ENCODE measurements at regions not wholly inside any gene's neighbourhood (a gene's known extent, or its start where the extent isn't known, plus 50 kb on each side); places are given as distances from the start of the nearest gene placed in this dataset.
A peak's percentile ranks its signal among the peaks of the same experiment; 100 is the strongest.

GRCh38 chr3:27644941-27645340 lies 77.2 kb downstream of the EOMES start:
- no peaks in the 10 kb centered on the region for H3K27me3 ChIP-seq
- no peak overlapping the region for H3K4me3 ChIP-seq
- DNase-seq (ENCODE audit: low read depth in 1 of 2, low spot score in 1 of 2): no peak
- H3K36me3 ChIP-seq: no peaks in the 10 kb centered on the region
- H3K4me1 ChIP-seq (ENCODE audit: low read depth): no peaks in the 10 kb centered on the region
- TF ChIP-seq CTCF (IDR thresholded peaks at IDR 0.05; ENCODE audit: low read depth, low read length): no peak
- H3K27ac ChIP-seq: no peak overlapping the region
- no peaks in the 10 kb centered on the region for H3K9me3 ChIP-seq (ENCODE audit: low read depth)

- Histone ChIP-seq H3K27me3 (no peaks in the 10 kb centered on the region), H3K4me3 (no peak overlapping the region), H3K27ac (no peak overlapping the region), H3K4me1 (ENCODE audit: low read depth) (no peaks in the 10 kb centered on the region), H3K9me3 (ENCODE audit: low read depth) (no peaks in the 10 kb centered on the region), H3K36me3 (no peaks in the 10 kb centered on the region)
- DNase-seq (ENCODE audit: low read depth in 1 of 2, low spot score in 1 of 2): no peak
- no peak for TF ChIP-seq CTCF (IDR thresholded peaks at IDR 0.05; ENCODE audit: low read depth, low read length)
Observed at GRCh38 chr3:27643355-27643754, 78.8 kb downstream of the EOMES start.

GRCh38 chr3:27642796-27643195 lies 79.3 kb downstream of the EOMES start:
- H3K9me3 ChIP-seq (ENCODE audit: low read depth): no peaks in the 10 kb centered on the region
- no peak overlapping the region for H3K4me3 ChIP-seq
- peak in 1 of 2 donors; percentile 32 for DNase-seq (ENCODE audit: low read depth in 1 of 2, low spot score in 1 of 2)
- no peaks in the 10 kb centered on the region for H3K36me3 ChIP-seq
- H3K27ac ChIP-seq: no peak overlapping the region
- H3K27me3 ChIP-seq: no peaks in the 10 kb centered on the region
- TF ChIP-seq CTCF (IDR thresholded peaks at IDR 0.05; ENCODE audit: low read depth, low read length): no peak
- no peaks in the 10 kb centered on the region for H3K4me1 ChIP-seq (ENCODE audit: low read depth)

DNA sequence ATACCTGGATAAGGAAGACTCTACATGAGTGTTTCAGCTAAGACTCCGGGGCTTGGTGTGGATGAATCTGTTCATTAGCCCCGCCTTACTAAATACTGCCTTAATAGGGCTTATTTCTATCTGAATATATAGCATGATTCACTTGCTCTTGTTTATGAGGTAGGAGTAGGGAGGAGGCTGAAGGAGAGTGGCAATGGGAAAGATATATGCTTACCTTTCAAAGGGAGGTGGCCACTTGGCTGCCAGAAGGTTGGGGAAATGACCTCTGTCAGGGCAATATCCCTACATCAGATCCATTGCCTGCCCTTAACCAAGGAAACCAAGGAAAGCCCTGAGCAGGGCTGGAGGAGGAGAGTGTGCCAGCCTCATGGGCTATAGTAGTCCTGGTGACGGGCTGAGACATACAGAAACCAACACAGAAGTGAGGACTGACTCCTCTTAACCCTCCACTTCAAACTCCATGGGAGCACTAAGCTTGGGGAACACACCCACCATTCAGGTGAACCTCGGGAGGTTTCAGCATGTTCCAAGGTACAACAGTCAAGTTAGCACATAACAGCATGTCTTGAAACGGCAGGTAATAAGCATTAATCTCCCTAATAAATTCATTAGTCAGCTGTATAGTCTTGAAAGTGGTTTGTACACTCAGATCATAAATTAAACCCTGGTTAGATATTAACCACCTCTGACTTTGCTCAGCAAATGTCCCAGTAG lies 80.1 kb downstream of the EOMES start:
- Histone ChIP-seq H3K9me3 (ENCODE audit: low read depth) (no peaks in the 10 kb centered on the region), H3K27me3 (no peaks in the 10 kb centered on the region), H3K27ac (no peak overlapping the region), H3K36me3 (no peaks in the 10 kb centered on the region), H3K4me3 (no peak overlapping the region), H3K4me1 (ENCODE audit: low read depth) (no peaks in the 10 kb centered on the region)
- DNase-seq (ENCODE audit: low read depth in 1 of 2, low spot score in 1 of 2): no peak
- no peak for TF ChIP-seq CTCF (IDR thresholded peaks at IDR 0.05; ENCODE audit: low read depth, low read length)

DNA sequence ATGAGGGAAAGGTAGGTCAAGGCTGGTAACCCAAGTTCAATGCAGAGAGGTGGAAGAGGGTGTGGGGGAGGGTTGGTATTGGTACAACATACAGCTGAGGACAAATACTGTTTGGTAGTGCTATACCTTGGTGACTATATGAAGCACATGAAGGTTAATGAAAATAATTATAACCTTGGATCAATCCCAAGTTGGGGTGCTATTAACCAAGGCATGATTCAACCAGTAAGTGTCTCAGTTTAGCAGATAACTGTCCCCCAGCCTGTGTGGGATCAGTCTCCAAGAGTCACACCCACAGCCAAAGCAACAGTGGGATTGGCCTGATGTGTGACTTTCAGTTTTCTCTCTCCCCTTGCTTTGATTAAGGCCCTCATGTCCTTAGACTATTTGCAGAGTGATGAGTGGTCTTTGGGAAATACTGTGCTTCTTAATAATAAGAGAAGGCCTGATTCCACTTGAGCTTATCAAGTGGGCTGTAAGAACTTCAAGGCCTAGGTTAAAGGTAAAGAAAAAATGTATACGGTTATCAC lies 80.8 kb downstream of the EOMES start:
- H3K4me1 ChIP-seq (ENCODE audit: low read depth): no peaks in the 10 kb centered on the region
- H3K9me3 ChIP-seq (ENCODE audit: low read depth): no peaks in the 10 kb centered on the region
- H3K4me3 ChIP-seq: no peak overlapping the region
- no peaks in the 10 kb centered on the region for H3K27me3 ChIP-seq
- no peak for DNase-seq (ENCODE audit: low read depth in 1 of 2, low spot score in 1 of 2)
- H3K36me3 ChIP-seq: no peaks in the 10 kb centered on the region
- no peak overlapping the region for H3K27ac ChIP-seq
- no peak for TF ChIP-seq CTCF (IDR thresholded peaks at IDR 0.05; ENCODE audit: low read depth, low read length)

All from cardiac muscle cell (in vitro differentiated cells and primary cell).